ENCODE measurements at regions not wholly inside any gene's neighbourhood (a gene's known extent, or its start where the extent isn't known, plus 50 kb on each side); places are given as distances from the start of the nearest gene placed in this dataset.

GRCh38 chr17:77009877-77010276, 130.9 kb upstream of the SEC14L1 start:
- Histone ChIP-seq H3K27ac (no peak overlapping the region), H3K9me3 (peaks cover 0 to 33% (median 0%) of the 10 kb centered on the region in 3 donors), H3K36me3 (no peaks in the 10 kb centered on the region), H3K27me3 (peaks cover 60% of the 10 kb centered on the region), H3K4me3 (no peak overlapping the region), H3K4me1 (no peaks in the 10 kb centered on the region)
- TF ChIP-seq POLR2A (IDR thresholded peaks at IDR 0.05), result no peak
- WGBS, 2 donors (ENCODE audit: low coverage in 1 of 2), result 88 to 89% methylated on average over 2 of the region's 2 CpGs
- no peak for ATAC-seq

GRCh38 chr17:77010667-77011066, 130.1 kb upstream of the SEC14L1 start:
- H3K27me3 ChIP-seq, result peaks cover 60% of the 10 kb centered on the region
- no peaks in the 10 kb centered on the region for H3K36me3 ChIP-seq
- ATAC-seq, result no peak
- H3K9me3 ChIP-seq, result peaks cover 0 to 33% (median 0%) of the 10 kb centered on the region in 3 donors
- H3K4me3 ChIP-seq, result no peak overlapping the region
- H3K4me1 ChIP-seq, result no peaks in the 10 kb centered on the region
- no peak for TF ChIP-seq EP300 (IDR thresholded peaks at IDR 0.05)
- TF ChIP-seq POLR2AphosphoS5 (IDR thresholded peaks at IDR 0.05), result no peak
- TF ChIP-seq POLR2A (IDR thresholded peaks at IDR 0.05), result no peak
- TF ChIP-seq CTCF (IDR thresholded peaks at IDR 0.05), result no peak
- H3K27ac ChIP-seq, result no peak overlapping the region

DNA sequence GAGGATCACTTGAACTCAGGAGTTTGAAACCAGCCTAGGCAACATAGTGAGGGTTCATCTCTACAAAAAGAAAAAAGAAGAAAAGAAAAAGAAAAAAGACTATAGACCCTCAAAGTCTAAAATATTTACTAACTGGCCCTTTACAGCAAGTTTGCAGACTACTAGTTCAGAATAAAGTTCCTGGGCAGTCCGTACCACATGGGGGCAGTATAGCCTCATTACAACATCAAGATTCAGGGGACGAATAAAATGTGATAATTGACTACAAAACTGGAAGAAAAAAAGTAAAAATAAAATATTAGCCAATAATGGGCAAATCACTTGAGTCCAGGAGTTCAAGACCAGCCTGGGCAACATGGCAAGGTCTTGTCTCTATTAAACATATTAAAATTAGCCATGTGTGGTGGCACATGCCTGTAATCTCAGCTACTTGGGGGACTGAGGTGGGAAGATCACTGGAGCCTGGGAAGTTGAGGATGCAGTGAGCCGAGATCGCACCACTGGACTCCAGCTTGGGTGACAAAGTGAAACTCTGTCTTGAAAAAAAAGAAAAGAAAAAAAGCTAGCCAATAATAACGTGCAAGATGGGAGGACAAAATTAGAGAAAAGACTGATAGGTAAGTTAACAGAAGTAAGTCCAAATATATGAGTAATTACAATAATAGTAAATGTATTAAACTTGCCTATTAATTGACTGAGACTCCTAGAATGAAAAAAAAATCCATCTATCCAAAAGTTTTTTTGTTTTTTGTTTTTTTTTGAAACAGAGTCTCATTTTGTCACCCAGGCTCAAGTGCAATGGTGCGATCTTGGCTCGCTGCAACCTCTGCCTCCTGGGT, 129.4 kb upstream of the SEC14L1 start:
- TF ChIP-seq CTCF (IDR thresholded peaks at IDR 0.05) (peak in 2 of 4 experiments; percentile 7 to 13), EP300 (IDR thresholded peaks at IDR 0.05) (no peak)
- Histone ChIP-seq H3K27ac (no peak overlapping the region), H3K9me3 (peaks cover 0 to 33% (median 0%) of the 10 kb centered on the region in 3 donors), H3K4me1 (no peaks in the 10 kb centered on the region), H3K4me3 (no peak overlapping the region), H3K27me3 (peaks cover 62% of the 10 kb centered on the region), H3K36me3 (no peaks in the 10 kb centered on the region)
- 57 to 72% methylated on average over 7 of the region's 7 CpGs for WGBS, 2 donors (ENCODE audit: low coverage in 1 of 2)
- no peak for ATAC-seq

DNA sequence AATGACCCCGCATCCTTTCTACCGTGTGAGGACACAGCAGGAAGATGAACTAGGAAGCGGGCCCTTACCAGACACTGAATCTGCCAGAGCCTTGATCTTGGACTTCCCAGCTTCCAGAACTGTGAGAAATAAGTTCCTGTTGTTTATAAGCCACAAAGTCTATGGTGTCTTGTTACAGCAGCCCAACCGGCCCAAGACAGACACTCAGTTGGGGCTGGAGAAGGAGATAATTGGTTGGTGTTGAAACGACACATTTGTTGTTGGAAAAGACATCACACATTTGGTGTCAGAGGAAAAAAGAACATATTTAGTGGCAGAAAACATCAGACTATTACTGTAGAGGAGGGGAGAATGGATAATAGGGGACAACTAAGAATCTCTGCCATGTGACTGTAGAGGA, 122.3 kb upstream of the SEC14L1 start:
- H3K4me3 ChIP-seq, result no peak overlapping the region
- ATAC-seq, result no peak
- no peaks in the 10 kb centered on the region for H3K4me1 ChIP-seq
- peaks cover 0 to 21% (median 0%) of the 10 kb centered on the region in 3 donors for H3K9me3 ChIP-seq
- no peak overlapping the region for H3K27ac ChIP-seq
- peaks cover 36% of the 10 kb centered on the region for H3K27me3 ChIP-seq
- WGBS, 2 donors (ENCODE audit: low coverage in 1 of 2), result 10 to 40% methylated on average over 2 to 3 of the region's 5 CpGs
- H3K36me3 ChIP-seq, result no peaks in the 10 kb centered on the region
- TF ChIP-seq CTCF (IDR thresholded peaks at IDR 0.05), result no peak
- no peak for TF ChIP-seq EP300 (IDR thresholded peaks at IDR 0.05)
- no peak for TF ChIP-seq POLR2A (IDR thresholded peaks at IDR 0.05)
- TF ChIP-seq POLR2AphosphoS5 (IDR thresholded peaks at IDR 0.05), result no peak

GRCh38 chr17:77019893-77020379, 120.8 kb upstream of the SEC14L1 start:
- ATAC-seq, result no peak
- Histone ChIP-seq H3K9me3 (peaks cover 0 to 21% (median 0%) of the 10 kb centered on the region in 3 donors), H3K4me1 (no peaks in the 10 kb centered on the region), H3K4me3 (no peak overlapping the region), H3K36me3 (no peaks in the 10 kb centered on the region), H3K27me3 (peaks cover 46% of the 10 kb centered on the region), H3K27ac (no peak overlapping the region)
- TF ChIP-seq CTCF (IDR thresholded peaks at IDR 0.05) (no peak), POLR2AphosphoS5 (IDR thresholded peaks at IDR 0.05) (no peak), EP300 (IDR thresholded peaks at IDR 0.05) (no peak), POLR2A (IDR thresholded peaks at IDR 0.05) (no peak)
- 89% methylated on average over 7 of the region's 12 CpGs; no CpG with 5 or more reads in 1 of the 2 donors for WGBS, 2 donors (ENCODE audit: low coverage in 1 of 2)

Data from gastroesophageal sphincter (tissue), 4 donors.